HEK293 (cell line): ENCODE measurements at regions not wholly inside any gene's neighbourhood (a gene's known extent, or its start where the extent isn't known, plus 50 kb on each side); places are given as distances from the start of the nearest gene placed in this dataset.

Experiments used
- CTCF ChIP-seq: fragments of 450-650 bp; formaldehyde crosslinking; IDR thresholded peaks from 2 replicates; pipeline ENCODE4 v1.5.1; 2016; ENCODE audit warnings: missing biosample characterization, missing genetic modification characterization
- ZBTB8A ChIP-seq: fragments of 450-650 bp; formaldehyde crosslinking; IDR thresholded peaks from 2 replicates; pipeline ENCODE4 v1.5.1; 2016; ENCODE audit warnings: missing biosample characterization, missing genetic modification characterization
- TF ChIP-seq, protein P1 (sequence below): fragments of 450-650 bp; formaldehyde crosslinking; IDR thresholded peaks from 2 replicates; pipeline ENCODE4 v1.5.1; 2016; ENCODE audit warnings: missing biosample characterization, missing genetic modification characterization, low read depth
- TF ChIP-seq, protein P2 (sequence below): fragments of 450-650 bp; formaldehyde crosslinking; IDR thresholded peaks from 2 replicates; pipeline ENCODE4 v1.5.1; 2016; ENCODE audit warnings: missing biosample characterization, missing genetic modification characterization
- TF ChIP-seq, protein P3 (sequence below): fragments of 450-650 bp; formaldehyde crosslinking; optimal IDR thresholded peaks from 2 replicates; pipeline ENCODE3; 2016; ENCODE audit warnings: missing biosample characterization, mild to moderate bottlenecking, missing genetic modification characterization

DNA sequence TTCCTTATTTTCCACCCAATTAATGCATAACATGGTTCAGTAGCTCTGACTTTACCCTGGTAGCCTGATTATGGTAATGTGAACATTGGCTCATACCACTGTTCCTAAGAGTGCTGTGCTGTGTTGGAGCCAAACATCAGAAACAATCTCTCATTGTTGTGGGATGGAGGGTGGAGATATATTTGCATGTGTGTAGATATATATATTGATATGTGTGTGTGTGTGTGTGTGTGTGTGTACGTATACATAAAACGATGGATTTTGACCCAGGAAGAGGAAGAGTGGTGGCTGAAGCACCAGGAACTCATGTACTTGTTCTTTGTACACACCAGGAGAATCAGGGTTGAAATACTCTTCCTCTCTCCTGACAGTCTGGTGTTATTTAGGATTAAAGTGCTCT lies 247.7 kb downstream of the IL15 start:
- TF ChIP-seq, protein P1, sequence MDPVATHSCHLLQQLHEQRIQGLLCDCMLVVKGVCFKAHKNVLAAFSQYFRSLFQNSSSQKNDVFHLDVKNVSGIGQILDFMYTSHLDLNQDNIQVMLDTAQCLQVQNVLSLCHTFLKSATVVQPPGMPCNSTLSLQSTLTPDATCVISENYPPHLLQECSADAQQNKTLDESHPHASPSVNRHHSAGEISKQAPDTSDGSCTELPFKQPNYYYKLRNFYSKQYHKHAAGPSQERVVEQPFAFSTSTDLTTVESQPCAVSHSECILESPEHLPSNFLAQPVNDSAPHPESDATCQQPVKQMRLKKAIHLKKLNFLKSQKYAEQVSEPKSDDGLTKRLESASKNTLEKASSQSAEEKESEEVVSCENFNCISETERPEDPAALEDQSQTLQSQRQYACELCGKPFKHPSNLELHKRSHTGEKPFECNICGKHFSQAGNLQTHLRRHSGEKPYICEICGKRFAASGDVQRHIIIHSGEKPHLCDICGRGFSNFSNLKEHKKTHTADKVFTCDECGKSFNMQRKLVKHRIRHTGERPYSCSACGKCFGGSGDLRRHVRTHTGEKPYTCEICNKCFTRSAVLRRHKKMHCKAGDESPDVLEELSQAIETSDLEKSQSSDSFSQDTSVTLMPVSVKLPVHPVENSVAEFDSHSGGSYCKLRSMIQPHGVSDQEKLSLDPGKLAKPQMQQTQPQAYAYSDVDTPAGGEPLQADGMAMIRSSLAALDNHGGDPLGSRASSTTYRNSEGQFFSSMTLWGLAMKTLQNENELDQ (tag by site-specific recombination): no peak
- TF ChIP-seq, protein P2, sequence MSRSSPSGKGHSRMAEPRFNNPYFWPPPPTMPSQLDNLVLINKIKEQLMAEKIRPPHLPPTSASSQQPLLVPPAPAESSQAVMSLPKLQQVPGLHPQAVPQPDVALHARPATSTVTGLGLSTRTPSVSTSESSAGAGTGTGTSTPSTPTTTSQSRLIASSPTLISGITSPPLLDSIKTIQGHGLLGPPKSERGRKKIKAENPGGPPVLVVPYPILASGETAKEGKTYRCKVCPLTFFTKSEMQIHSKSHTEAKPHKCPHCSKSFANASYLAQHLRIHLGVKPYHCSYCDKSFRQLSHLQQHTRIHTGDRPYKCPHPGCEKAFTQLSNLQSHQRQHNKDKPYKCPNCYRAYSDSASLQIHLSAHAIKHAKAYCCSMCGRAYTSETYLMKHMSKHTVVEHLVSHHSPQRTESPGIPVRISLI (tag by site-specific recombination): no peak
- TF ChIP-seq ZBTB8A (tag by site-specific recombination) (no peak), CTCF (tag by site-specific recombination) (no peak)
- TF ChIP-seq, protein P3, sequence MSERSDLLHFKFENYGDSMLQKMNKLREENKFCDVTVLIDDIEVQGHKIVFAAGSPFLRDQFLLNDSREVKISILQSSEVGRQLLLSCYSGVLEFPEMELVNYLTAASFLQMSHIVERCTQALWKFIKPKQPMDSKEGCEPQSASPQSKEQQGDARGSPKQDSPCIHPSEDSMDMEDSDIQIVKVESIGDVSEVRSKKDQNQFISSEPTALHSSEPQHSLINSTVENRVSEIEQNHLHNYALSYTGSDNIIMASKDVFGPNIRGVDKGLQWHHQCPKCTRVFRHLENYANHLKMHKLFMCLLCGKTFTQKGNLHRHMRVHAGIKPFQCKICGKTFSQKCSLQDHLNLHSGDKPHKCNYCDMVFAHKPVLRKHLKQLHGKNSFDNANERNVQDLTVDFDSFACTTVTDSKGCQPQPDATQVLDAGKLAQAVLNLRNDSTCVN (tag by site-specific recombination): no peak
